Neural cell (in vitro differentiated cells): ENCODE measurements at regions not wholly inside any gene's neighbourhood (a gene's known extent, or its start where the extent isn't known, plus 50 kb on each side); places are given as distances from the start of the nearest gene placed in this dataset.

ENCODE experiments used
- H2AFZ ChIP-seq: fragments of 200-600, 300-800 bp; sonication (generic), shearing (Covaris generic); 2 replicates; pipeline ENCODE4 v1.6.0; 2014; ENCODE audit warnings: low read depth, mild to moderate bottlenecking, antibody characterized with exemption, low read length, moderate library complexity
- H3F3A ChIP-seq: fragments of 200-600 bp; shearing (Covaris generic); 2 replicates; pipeline ENCODE4 v1.6.1; 2016; ENCODE audit warnings: mild to moderate bottlenecking, moderate library complexity, mixed read lengths, antibody characterized with exemption, low read length; ENCODE audit not compliant: insufficient read depth, poor library complexity, severe bottlenecking
- H3K27ac ChIP-seq: fragments of 200-600, 300-800 bp; sonication (generic), shearing (Covaris generic); 2 replicates; pipeline ENCODE4 v1.5.1; 2014; ENCODE audit warnings: mild to moderate bottlenecking, low read length, moderate library complexity
- H3K27me3 ChIP-seq: fragments of 300-800, 200-600 bp; sonication (generic), shearing (Covaris generic); 2 replicates; pipeline ENCODE4 v1.6.0; 2014; ENCODE audit warnings: mild to moderate bottlenecking, low read depth, low read length, moderate library complexity; ENCODE audit not compliant: insufficient read depth
- H3K36me3 ChIP-seq: fragments of 300-800, 200-600 bp; sonication (generic), shearing (Covaris generic); 2 replicates; pipeline ENCODE4 v1.5.1; 2014; ENCODE audit warnings: mild to moderate bottlenecking, antibody characterized with exemption, low read length, moderate library complexity; ENCODE audit not compliant: insufficient read depth
- H3K4me2 ChIP-seq: fragments of 300-800, 200-600 bp; sonication (generic), shearing (Covaris generic); 2 replicates; pipeline ENCODE4 v1.6.0; 2014; ENCODE audit warnings: mild to moderate bottlenecking, low read length
- H3K4me3 ChIP-seq: fragments of 300-800, 200-600 bp; sonication (generic), shearing (Covaris generic); 2 replicates; pipeline ENCODE4 v1.5.1; 2014; ENCODE audit warnings: mild to moderate bottlenecking, low read length, moderate library complexity
- H3K79me2 ChIP-seq: fragments of 200-600 bp; shearing (Covaris generic); replicated peaks from 2 replicates; pipeline ENCODE4 v1.6.0; 2014; ENCODE audit warnings: mild to moderate bottlenecking, low read length, moderate library complexity; ENCODE audit not compliant: insufficient read depth
- H3K9ac ChIP-seq: fragments of 300-800, 200-600 bp; sonication (generic), shearing (Covaris generic); 2 replicates; pipeline ENCODE4 v1.6.1; 2016; ENCODE audit warnings: mild to moderate bottlenecking, low read length, mixed read lengths
- H3K9me2 ChIP-seq: fragments of 200-600 bp; shearing (Covaris generic); 2 replicates; pipeline ENCODE4 v1.6.1; 2016; ENCODE audit warnings: mild to moderate bottlenecking, low read length, mixed read lengths; ENCODE audit not compliant: insufficient read depth
- H3K9me3 ChIP-seq: fragments of 200-600, 300-800 bp; sonication (generic), shearing (Covaris generic); 2 replicates; pipeline ENCODE4 v1.6.1; 2016; ENCODE audit warnings: mild to moderate bottlenecking, mixed run types, low read length, moderate library complexity, mixed read lengths
- H4K20me1 ChIP-seq: fragments of 200-600 bp; shearing (Covaris generic); 2 replicates; pipeline ENCODE4 v1.6.1; 2016; ENCODE audit warnings: mild to moderate bottlenecking, mixed run types; ENCODE audit not compliant: insufficient read depth
- EP300 ChIP-seq: fragments of 450-650 bp; conservative IDR thresholded peaks from 2 replicates; pipeline ENCODE4 v1.6.1; 2014; ENCODE audit warnings: antibody characterized with exemption, mild to moderate bottlenecking, moderate library complexity; ENCODE audit not compliant: poor library complexity, severe bottlenecking
- EZH2 ChIP-seq: fragments of 200-600, 300-800 bp; shearing (Covaris generic), sonication (generic); IDR thresholded peaks from 2 replicates; pipeline ENCODE4 v1.6.1; 2014; ENCODE audit warnings: antibody characterized with exemption, low read length, borderline replicate concordance, mild to moderate bottlenecking; ENCODE audit not compliant: insufficient read depth, poor library complexity, severe bottlenecking
- MXI1 ChIP-seq: fragments of 450-650 bp; conservative IDR thresholded peaks from 2 replicates; pipeline ENCODE4 v1.6.1; 2014; ENCODE audit warnings: antibody characterized with exemption, mild to moderate bottlenecking; ENCODE audit not compliant: poor library complexity, severe bottlenecking
- POLR2AphosphoS5 ChIP-seq: IDR thresholded peaks from 2 replicates; pipeline ENCODE4 v1.6.1; 2012
- RAD21 ChIP-seq: fragments of 450-650 bp; conservative IDR thresholded peaks from 2 replicates; pipeline ENCODE4 v1.6.1; 2014; ENCODE audit warnings: antibody characterized with exemption, mild to moderate bottlenecking, moderate library complexity
- REST ChIP-seq: IDR thresholded peaks from 2 replicates; pipeline ENCODE4 v1.6.1; 2012; ENCODE audit warnings: borderline replicate concordance
- SMC3 ChIP-seq: fragments of 450-650 bp; conservative IDR thresholded peaks from 2 replicates; pipeline ENCODE4 v1.6.1; 2014; ENCODE audit warnings: antibody characterized with exemption, mild to moderate bottlenecking, moderate library complexity; ENCODE audit not compliant: poor library complexity
- TAF1 ChIP-seq: IDR thresholded peaks from 2 replicates; pipeline ENCODE4 v1.6.1; 2012; ENCODE audit warnings: low read depth
- TF ChIP-seq, protein P1 (sequence below): fragments of 450-650 bp; IDR thresholded peaks from 2 replicates; pipeline ENCODE4 v1.5.1; 2014; ENCODE audit warnings: antibody characterized with exemption, mild to moderate bottlenecking, moderate library complexity; ENCODE audit not compliant: poor library complexity, severe bottlenecking

DNA sequence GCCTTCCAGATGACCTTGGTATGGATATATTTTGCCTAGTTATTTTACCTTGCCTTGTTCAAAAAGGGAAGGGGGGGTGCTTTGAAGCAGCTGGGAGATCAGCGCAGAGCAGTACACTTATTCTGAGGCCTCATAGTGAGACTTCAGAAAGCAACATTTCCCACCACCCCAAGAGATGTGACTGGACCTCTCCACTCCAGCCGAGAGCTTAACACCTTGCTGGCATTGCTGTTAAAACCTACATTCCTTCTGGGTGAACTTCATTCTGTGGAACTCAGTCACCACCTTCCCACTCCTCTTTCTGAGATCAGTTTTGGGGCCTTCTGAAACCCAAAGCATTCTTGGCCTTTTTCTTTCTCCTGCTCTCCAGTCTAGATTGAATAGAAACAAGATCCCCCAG, 148.7 kb downstream of the BARHL2 start:
- H3K4me3 ChIP-seq, result no peak overlapping the region
- no peaks in the 10 kb centered on the region for H4K20me1 ChIP-seq
- H3K9me3 ChIP-seq, result no peaks in the 10 kb centered on the region
- no peak overlapping the region for H3K9ac ChIP-seq
- no peaks in the 10 kb centered on the region for H3K27me3 ChIP-seq
- no peak overlapping the region for H3K4me2 ChIP-seq
- H2AFZ ChIP-seq, result no peak overlapping the region
- H3F3A ChIP-seq, result no peaks in the 10 kb centered on the region
- no peak overlapping the region for H3K27ac ChIP-seq
- TF ChIP-seq RAD21, result no peak
- no peak for TF ChIP-seq EP300
- no peak for TF ChIP-seq TAF1
- TF ChIP-seq MXI1, result no peak
- no peak for TF ChIP-seq EZH2
- no peak for TF ChIP-seq POLR2AphosphoS5
- H3K36me3 ChIP-seq, result no peaks in the 10 kb centered on the region
- H3K79me2 ChIP-seq, result no peaks in the 10 kb centered on the region
- H3K9me2 ChIP-seq, result no peaks in the 10 kb centered on the region

GRCh38 chr1:90564164-90564563, 152.9 kb downstream of the BARHL2 start:
- Histone ChIP-seq H4K20me1 (no peaks in the 10 kb centered on the region), H3K79me2 (no peaks in the 10 kb centered on the region), H3K9me3 (no peaks in the 10 kb centered on the region), H3K36me3 (no peaks in the 10 kb centered on the region), H3K4me3 (no peak overlapping the region), H3K9me2 (no peaks in the 10 kb centered on the region), H3F3A (no peaks in the 10 kb centered on the region), H3K27ac (no peak overlapping the region), H3K4me2 (no peak overlapping the region), H3K27me3 (no peaks in the 10 kb centered on the region), H2AFZ (no peak overlapping the region), H3K9ac (no peak overlapping the region)
- TF ChIP-seq EP300 (no peak), RAD21 (no peak), SMC3 (no peak), MXI1 (no peak), POLR2AphosphoS5 (no peak), REST (no peak), TAF1 (no peak), EZH2 (no peak)
- TF ChIP-seq, protein P1, sequence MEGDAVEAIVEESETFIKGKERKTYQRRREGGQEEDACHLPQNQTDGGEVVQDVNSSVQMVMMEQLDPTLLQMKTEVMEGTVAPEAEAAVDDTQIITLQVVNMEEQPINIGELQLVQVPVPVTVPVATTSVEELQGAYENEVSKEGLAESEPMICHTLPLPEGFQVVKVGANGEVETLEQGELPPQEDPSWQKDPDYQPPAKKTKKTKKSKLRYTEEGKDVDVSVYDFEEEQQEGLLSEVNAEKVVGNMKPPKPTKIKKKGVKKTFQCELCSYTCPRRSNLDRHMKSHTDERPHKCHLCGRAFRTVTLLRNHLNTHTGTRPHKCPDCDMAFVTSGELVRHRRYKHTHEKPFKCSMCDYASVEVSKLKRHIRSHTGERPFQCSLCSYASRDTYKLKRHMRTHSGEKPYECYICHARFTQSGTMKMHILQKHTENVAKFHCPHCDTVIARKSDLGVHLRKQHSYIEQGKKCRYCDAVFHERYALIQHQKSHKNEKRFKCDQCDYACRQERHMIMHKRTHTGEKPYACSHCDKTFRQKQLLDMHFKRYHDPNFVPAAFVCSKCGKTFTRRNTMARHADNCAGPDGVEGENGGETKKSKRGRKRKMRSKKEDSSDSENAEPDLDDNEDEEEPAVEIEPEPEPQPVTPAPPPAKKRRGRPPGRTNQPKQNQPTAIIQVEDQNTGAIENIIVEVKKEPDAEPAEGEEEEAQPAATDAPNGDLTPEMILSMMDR, result no peak

GRCh38 chr1:90562892-90563291, 154.2 kb downstream of the BARHL2 start:
- H3K36me3 ChIP-seq, result no peaks in the 10 kb centered on the region
- H4K20me1 ChIP-seq, result no peaks in the 10 kb centered on the region
- H3F3A ChIP-seq, result no peaks in the 10 kb centered on the region
- no peak overlapping the region for H3K4me2 ChIP-seq
- H2AFZ ChIP-seq, result no peak overlapping the region
- H3K27me3 ChIP-seq, result no peaks in the 10 kb centered on the region
- H3K9me3 ChIP-seq, result no peaks in the 10 kb centered on the region
- no peak overlapping the region for H3K27ac ChIP-seq
- H3K9me2 ChIP-seq, result no peaks in the 10 kb centered on the region
- H3K79me2 ChIP-seq, result no peaks in the 10 kb centered on the region
- no peak overlapping the region for H3K4me3 ChIP-seq
- TF ChIP-seq, protein P1, result no peak
- TF ChIP-seq SMC3 (no peak), MXI1 (no peak), POLR2AphosphoS5 (no peak), REST (no peak), TAF1 (no peak), RAD21 (no peak), EZH2 (no peak)
- no peak overlapping the region for H3K9ac ChIP-seq
